Epithelial cell of proximal tubule (primary cell): ENCODE measurements at regions not wholly inside any gene's neighbourhood (a gene's known extent, or its start where the extent isn't known, plus 50 kb on each side); places are given as distances from the start of the nearest gene placed in this dataset.

Experiments used
- DNase-seq: peaks from one replicate; pipeline ENCODE4 v3.0.0-alpha.2; 2011; ENCODE audit warnings: low read depth
- H3K4me3 ChIP-seq: 2 replicates; pipeline ENCODE4 v1.5.1; 2011; ENCODE audit warnings: low read depth, mild to moderate bottlenecking, low read length
- TF ChIP-seq, protein P1 (sequence below): conservative IDR thresholded peaks from 2 replicates; pipeline ENCODE4 v1.5.1; 2012; ENCODE audit warnings: low read depth, mild to moderate bottlenecking, low read length

GRCh38 chr17:70525961-70526360 is 356.6 kb downstream of the KCNJ2 start:
- TF ChIP-seq, protein P1, sequence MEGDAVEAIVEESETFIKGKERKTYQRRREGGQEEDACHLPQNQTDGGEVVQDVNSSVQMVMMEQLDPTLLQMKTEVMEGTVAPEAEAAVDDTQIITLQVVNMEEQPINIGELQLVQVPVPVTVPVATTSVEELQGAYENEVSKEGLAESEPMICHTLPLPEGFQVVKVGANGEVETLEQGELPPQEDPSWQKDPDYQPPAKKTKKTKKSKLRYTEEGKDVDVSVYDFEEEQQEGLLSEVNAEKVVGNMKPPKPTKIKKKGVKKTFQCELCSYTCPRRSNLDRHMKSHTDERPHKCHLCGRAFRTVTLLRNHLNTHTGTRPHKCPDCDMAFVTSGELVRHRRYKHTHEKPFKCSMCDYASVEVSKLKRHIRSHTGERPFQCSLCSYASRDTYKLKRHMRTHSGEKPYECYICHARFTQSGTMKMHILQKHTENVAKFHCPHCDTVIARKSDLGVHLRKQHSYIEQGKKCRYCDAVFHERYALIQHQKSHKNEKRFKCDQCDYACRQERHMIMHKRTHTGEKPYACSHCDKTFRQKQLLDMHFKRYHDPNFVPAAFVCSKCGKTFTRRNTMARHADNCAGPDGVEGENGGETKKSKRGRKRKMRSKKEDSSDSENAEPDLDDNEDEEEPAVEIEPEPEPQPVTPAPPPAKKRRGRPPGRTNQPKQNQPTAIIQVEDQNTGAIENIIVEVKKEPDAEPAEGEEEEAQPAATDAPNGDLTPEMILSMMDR, result no peak
- H3K4me3 ChIP-seq, result no peak overlapping the region
- no peak for DNase-seq

GRCh38 chr17:70527364-70527888 is 358.1 kb downstream of the KCNJ2 start:
- DNase-seq, result no peak
- TF ChIP-seq, protein P1, result no peak
- H3K4me3 ChIP-seq, result no peak overlapping the region

GRCh38 chr17:70533427-70533826 is 364.1 kb downstream of the KCNJ2 start:
- TF ChIP-seq, protein P1, result no peak
- no peak overlapping the region for H3K4me3 ChIP-seq
- no peak for DNase-seq

- no peak overlapping the region for H3K4me3 ChIP-seq
- no peak for DNase-seq
- TF ChIP-seq, protein P1, result no peak
These were observed 366.7 kb downstream of the KCNJ2 start for GRCh38 chr17:70535986-70536385.

DNA sequence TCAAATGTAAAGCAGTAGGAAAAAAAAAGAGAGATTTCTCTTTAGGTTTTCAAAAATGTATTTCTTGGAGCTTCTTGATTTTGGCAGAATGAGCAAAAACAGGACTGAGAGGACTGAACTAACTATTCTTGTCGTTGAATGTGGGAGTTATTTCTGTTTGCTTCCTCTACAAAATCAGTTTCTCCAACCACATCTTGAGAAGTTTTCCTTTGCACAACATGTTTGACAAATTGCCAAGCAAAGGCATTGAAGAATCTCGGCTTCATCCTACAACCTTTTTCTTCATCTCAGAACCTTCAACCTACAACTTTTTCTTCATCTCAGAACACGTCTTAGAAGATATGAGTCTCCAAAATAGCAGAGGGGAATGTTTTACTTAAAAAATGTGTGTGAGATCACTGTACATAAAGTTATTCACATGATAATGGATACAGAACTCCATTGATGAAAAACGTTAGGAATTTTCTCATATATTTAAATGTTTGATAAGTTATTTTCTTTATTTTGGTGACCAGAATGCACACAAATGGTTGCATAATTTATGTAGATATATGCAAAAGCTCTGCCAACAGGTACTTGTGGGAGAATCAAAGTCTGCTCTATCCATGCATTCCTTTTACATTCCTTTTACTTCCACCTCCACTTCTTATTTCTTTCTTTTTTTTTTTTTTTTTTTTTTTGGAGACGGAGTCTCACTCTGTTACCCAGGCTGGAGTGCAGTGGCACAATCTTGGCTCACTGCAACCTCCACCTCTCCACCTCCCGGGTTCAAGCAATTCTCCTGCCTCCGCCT is 370.0 kb downstream of the KCNJ2 start:
- TF ChIP-seq, protein P1, result no peak
- no peak for DNase-seq
- H3K4me3 ChIP-seq, result no peak overlapping the region

- no peak overlapping the region for H3K4me3 ChIP-seq
- TF ChIP-seq, protein P1, result no peak
- DNase-seq, result no peak
These were observed 373.5 kb downstream of the KCNJ2 start for GRCh38 chr17:70542876-70543275.

GRCh38 chr17:70544317-70544716 is 375.0 kb downstream of the KCNJ2 start:
- TF ChIP-seq, protein P1, result no peak
- DNase-seq, result no peak
- no peak overlapping the region for H3K4me3 ChIP-seq
